ENCODE measurements at regions not wholly inside any gene's neighbourhood (a gene's known extent, or its start where the extent isn't known, plus 50 kb on each side); places are given as distances from the start of the nearest gene placed in this dataset.

DNA sequence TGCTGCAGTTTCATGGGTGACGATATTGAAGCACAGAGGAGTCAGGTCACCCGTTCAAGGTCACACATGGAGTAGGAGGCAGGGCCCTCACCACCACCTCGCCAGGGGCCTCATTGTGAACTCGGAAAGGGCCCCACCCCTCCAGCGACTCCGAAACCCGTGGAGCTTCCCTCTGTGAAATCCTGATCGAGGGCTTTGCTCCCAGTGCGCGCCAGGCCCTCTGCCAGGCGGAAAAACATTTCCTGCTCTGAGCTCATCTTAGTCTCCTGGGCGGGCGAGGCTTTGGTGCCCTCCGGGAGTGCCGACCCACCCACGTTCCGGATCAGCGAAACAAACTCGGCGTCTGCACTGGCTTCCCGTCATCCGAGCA lies 75.0 kb upstream of the FCN1 start:
- H3K27ac ChIP-seq (ENCODE audit: insufficient read length, low read depth, low read length), result no peak overlapping the region

More for the DNA sequence above, 75.0 kb upstream of the FCN1 start:
- TF ChIP-seq, protein P1, sequence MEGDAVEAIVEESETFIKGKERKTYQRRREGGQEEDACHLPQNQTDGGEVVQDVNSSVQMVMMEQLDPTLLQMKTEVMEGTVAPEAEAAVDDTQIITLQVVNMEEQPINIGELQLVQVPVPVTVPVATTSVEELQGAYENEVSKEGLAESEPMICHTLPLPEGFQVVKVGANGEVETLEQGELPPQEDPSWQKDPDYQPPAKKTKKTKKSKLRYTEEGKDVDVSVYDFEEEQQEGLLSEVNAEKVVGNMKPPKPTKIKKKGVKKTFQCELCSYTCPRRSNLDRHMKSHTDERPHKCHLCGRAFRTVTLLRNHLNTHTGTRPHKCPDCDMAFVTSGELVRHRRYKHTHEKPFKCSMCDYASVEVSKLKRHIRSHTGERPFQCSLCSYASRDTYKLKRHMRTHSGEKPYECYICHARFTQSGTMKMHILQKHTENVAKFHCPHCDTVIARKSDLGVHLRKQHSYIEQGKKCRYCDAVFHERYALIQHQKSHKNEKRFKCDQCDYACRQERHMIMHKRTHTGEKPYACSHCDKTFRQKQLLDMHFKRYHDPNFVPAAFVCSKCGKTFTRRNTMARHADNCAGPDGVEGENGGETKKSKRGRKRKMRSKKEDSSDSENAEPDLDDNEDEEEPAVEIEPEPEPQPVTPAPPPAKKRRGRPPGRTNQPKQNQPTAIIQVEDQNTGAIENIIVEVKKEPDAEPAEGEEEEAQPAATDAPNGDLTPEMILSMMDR (conservative IDR thresholded peaks at IDR 0.05), result no peak
- H2BK20ac ChIP-seq (ENCODE audit: low read depth, low read length, poor library complexity, severe bottlenecking), result no peak overlapping the region
- H3K23me2 ChIP-seq (ENCODE audit: insufficient read length, low read depth, low read length, poor library complexity, severe bottlenecking), result no peaks in the 10 kb centered on the region
- Mint-ChIP-seq H3K27me3 (ENCODE audit: low read depth) (peaks cover 4% of the 10 kb centered on the region), H3K9me3 (peaks cover 12 to 17% of the 10 kb centered on the region in 2 experiments), H3K27ac (no peak overlapping the region), H3K4me1 (peaks cover 12 to 18% of the 10 kb centered on the region in 2 experiments), H3K36me3 (ENCODE audit: insufficient read depth in 1 of 3, low read depth in 3 of 3) (peaks cover 0 to 8% (median 2%) of the 10 kb centered on the region in 3 experiments; a peak in 3 of 7 replicates), H3K4me3 (no peak overlapping the region)
- H2AFZ ChIP-seq (ENCODE audit: low read length), result no peak overlapping the region
- H4K91ac ChIP-seq (ENCODE audit: insufficient read length, low read depth, low read length), result no peak overlapping the region
- H3K4ac ChIP-seq (ENCODE audit: low read depth, low read length), result no peak overlapping the region
- no peak overlapping the region for H3K4me2 ChIP-seq (ENCODE audit: insufficient read depth, insufficient read length, low read length)
- no peaks in the 10 kb centered on the region for H3K79me1 ChIP-seq (ENCODE audit: insufficient read depth, low read depth, low read length, poor library complexity, severe bottlenecking)
- no peaks in the 10 kb centered on the region for H3K79me2 ChIP-seq (ENCODE audit: insufficient read depth, low read length)
- no peaks in the 10 kb centered on the region for H3K27me3 ChIP-seq (ENCODE audit: insufficient read depth, low read length)
- H3K23ac ChIP-seq (ENCODE audit: insufficient read length, low read depth, low read length), result no peak overlapping the region
- H3K4me1 ChIP-seq (ENCODE audit: insufficient read depth, low read length), result no peaks in the 10 kb centered on the region; the same call in 1 of the 2 replicates
- no peak overlapping the region for H2BK120ac ChIP-seq (ENCODE audit: low read depth, low read length, poor library complexity, severe bottlenecking)
- H2BK12ac ChIP-seq (ENCODE audit: insufficient read length, low read depth, low read length), result no peak overlapping the region
- H4K8ac ChIP-seq (replicated peaks; ENCODE audit: insufficient read length, low read depth, low read length), result no peak overlapping the region
- WGBS (ENCODE audit: extremely low coverage, insufficient read length, low lambda C conversion rate), result no CpG with 5 or more reads among the region's 22 CpGs
- no peak overlapping the region for H3K9ac ChIP-seq (ENCODE audit: extremely low read depth, insufficient read length, low read length)
- H3K56ac ChIP-seq (ENCODE audit: insufficient read length, low read depth, low read length), result no peak overlapping the region
- peaks cover 2% of the 10 kb centered on the region for H3K9me3 ChIP-seq (ENCODE audit: control insufficient read depth, low read depth, low read length)
- H3K14ac ChIP-seq (ENCODE audit: insufficient read depth, low read length), result no peak overlapping the region
- H4K20me1 ChIP-seq (ENCODE audit: control insufficient read depth, insufficient read depth, insufficient read length), result no peaks in the 10 kb centered on the region
- no peak overlapping the region for H2AK5ac ChIP-seq (ENCODE audit: insufficient read length, low read length)
- no peak overlapping the region for H4K5ac ChIP-seq (ENCODE audit: insufficient read length, low read depth, low read length)
- H3K18ac ChIP-seq (ENCODE audit: insufficient read length, low read depth, low read length), result no peak overlapping the region
- DNase-seq, result no peak
- no peak overlapping the region for H3T11ph ChIP-seq (ENCODE audit: low read length)
- H2BK5ac ChIP-seq (ENCODE audit: insufficient read length, low read length), result no peak overlapping the region
- H2BK15ac ChIP-seq (ENCODE audit: low read depth, low read length), result no peak overlapping the region

Data from H9 (cell line).